ENCODE measurements at regions not wholly inside any gene's neighbourhood (a gene's known extent, or its start where the extent isn't known, plus 50 kb on each side); places are given as distances from the start of the nearest gene placed in this dataset.

DNA sequence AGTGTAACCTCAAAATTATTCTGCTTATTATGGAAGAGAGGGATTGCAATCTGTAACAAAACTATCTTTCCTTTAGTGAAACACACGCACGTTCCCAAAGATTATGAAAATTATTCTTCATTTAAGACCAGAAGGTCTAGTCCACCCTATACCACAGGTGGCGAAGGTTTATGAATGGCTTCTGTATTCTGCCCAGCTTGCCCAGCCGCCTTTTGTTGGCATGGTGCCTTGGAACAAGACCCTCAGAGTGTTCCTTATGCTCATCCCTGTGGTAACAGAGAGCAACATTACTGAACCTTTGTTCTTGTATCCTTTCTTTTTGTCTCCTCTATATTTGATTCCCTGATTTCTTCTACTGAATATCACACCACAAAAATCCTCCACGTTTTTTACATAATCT lies 116.4 kb downstream of the FAR1 start:
- TF ChIP-seq CTCF (IDR thresholded peaks at IDR 0.05) (no peak), EP300 (IDR thresholded peaks at IDR 0.05; ENCODE audit: low read depth) (no peak), POLR2A (IDR thresholded peaks at IDR 0.05) (no peak)
